GM23248 (cell line): ENCODE measurements at regions not wholly inside any gene's neighbourhood (a gene's known extent, or its start where the extent isn't known, plus 50 kb on each side); places are given as distances from the start of the nearest gene placed in this dataset.

Source experiments
- EZH2 ChIP-seq: fragments of 200-600 bp; sonication (generic); IDR thresholded peaks from 2 replicates; pipeline ENCODE4 v1.6.1; 2018; ENCODE audit warnings: antibody characterized with exemption, mild to moderate bottlenecking; ENCODE audit not compliant: insufficient read depth, poor library complexity, severe bottlenecking
- EZH2phosphoT487 ChIP-seq: fragments of 200-600 bp; sonication (generic); IDR thresholded peaks from 2 replicates; pipeline ENCODE4 v1.6.1; 2018; ENCODE audit warnings: antibody characterized with exemption, moderate library complexity, mild to moderate bottlenecking, low read depth; ENCODE audit not compliant: insufficient read depth

DNA sequence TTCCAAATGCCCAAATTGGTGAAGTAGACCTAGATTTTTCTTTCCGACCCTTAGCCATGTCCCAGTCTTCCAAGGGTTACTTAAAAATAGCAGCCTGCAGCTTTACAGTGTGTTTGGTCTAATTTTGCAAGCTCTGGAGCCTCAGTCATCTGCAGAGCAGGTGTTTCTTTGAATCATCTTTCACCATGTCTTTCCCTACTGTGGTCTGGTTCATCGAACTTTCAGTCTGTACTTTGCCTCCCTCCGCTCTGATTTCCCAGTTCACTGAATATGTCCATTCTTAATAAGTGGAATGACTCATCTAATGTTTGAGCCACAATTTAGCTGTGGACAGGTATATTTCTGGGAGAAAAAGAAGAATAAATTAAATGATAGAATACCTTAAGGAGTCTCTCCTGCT, 1060.7 kb downstream of the EFNA5 start:
- TF ChIP-seq EZH2 (no peak), EZH2phosphoT487 (no peak)
